ENCODE measurements at regions not wholly inside any gene's neighbourhood (a gene's known extent, or its start where the extent isn't known, plus 50 kb on each side); places are given as distances from the start of the nearest gene placed in this dataset.

- TF ChIP-seq POLR2AphosphoS5 (IDR thresholded peaks at IDR 0.05; ENCODE audit: low read depth) (no peak), EZH2 (IDR thresholded peaks at IDR 0.05; ENCODE audit: low read depth, unreplicated experiment) (no peak), CTCF (conservative IDR thresholded peaks at IDR 0.05; ENCODE audit: low read depth in 2 of 2) (no peak), EZH2phosphoT487 (IDR thresholded peaks at IDR 0.05; ENCODE audit: unreplicated experiment) (no peak), STAT1 (IDR thresholded peaks at IDR 0.05; ENCODE audit: unreplicated experiment) (no peak), CREB1 (CRISPR knock-in tag; IDR thresholded peaks at IDR 0.05; ENCODE audit: low read depth) (no peak), ZNF114 (CRISPR knock-in tag; IDR thresholded peaks at IDR 0.05) (no peak), ETS1 (IDR thresholded peaks at IDR 0.05) (no peak), ZNF331 (CRISPR knock-in tag; IDR thresholded peaks at IDR 0.05; ENCODE audit: low read depth) (no peak), JUNB (IDR thresholded peaks at IDR 0.05; ENCODE audit: unreplicated experiment) (no peak)
- TF ChIP-seq, protein P1, sequence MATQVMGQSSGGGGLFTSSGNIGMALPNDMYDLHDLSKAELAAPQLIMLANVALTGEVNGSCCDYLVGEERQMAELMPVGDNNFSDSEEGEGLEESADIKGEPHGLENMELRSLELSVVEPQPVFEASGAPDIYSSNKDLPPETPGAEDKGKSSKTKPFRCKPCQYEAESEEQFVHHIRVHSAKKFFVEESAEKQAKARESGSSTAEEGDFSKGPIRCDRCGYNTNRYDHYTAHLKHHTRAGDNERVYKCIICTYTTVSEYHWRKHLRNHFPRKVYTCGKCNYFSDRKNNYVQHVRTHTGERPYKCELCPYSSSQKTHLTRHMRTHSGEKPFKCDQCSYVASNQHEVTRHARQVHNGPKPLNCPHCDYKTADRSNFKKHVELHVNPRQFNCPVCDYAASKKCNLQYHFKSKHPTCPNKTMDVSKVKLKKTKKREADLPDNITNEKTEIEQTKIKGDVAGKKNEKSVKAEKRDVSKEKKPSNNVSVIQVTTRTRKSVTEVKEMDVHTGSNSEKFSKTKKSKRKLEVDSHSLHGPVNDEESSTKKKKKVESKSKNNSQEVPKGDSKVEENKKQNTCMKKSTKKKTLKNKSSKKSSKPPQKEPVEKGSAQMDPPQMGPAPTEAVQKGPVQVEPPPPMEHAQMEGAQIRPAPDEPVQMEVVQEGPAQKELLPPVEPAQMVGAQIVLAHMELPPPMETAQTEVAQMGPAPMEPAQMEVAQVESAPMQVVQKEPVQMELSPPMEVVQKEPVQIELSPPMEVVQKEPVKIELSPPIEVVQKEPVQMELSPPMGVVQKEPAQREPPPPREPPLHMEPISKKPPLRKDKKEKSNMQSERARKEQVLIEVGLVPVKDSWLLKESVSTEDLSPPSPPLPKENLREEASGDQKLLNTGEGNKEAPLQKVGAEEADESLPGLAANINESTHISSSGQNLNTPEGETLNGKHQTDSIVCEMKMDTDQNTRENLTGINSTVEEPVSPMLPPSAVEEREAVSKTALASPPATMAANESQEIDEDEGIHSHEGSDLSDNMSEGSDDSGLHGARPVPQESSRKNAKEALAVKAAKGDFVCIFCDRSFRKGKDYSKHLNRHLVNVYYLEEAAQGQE (IDR thresholded peaks at IDR 0.05; ENCODE audit: unreplicated experiment): no peak
Measured at GRCh38 chr6:74181471-74181870, 485.5 kb downstream of the CD109 start.

Measured in GM23338 (cell line).